Gastrocnemius medialis (tissue), 4 donors: ENCODE measurements at regions not wholly inside any gene's neighbourhood (a gene's known extent, or its start where the extent isn't known, plus 50 kb on each side); places are given as distances from the start of the nearest gene placed in this dataset.

ENCODE experiments used
- POLR2A ChIP-seq, 2 donors: fragments of 450-650 bp; IDR thresholded peaks; one replicate each; pipeline ENCODE4 v1.6.1; 2017; ENCODE audit warnings: antibody characterized with exemption in 2 of 2, mild to moderate bottlenecking in 2 of 2, moderate library complexity in 2 of 2
- TF ChIP-seq, protein P1 (sequence below), 5 experiments: fragments of 450-650 bp in 3 of 5; fragments of 200-600 bp in 2 of 5; sonication (generic) in 2 of 5; IDR thresholded peaks in 4 of 5; conservative IDR thresholded peaks in 1 of 5; 1 replicate in 4 of 5; 2 replicates in 1 of 5; pipeline ENCODE4 v1.5.1; 2016 to 2019; ENCODE audit warnings: antibody characterized with exemption in 5 of 5, mild to moderate bottlenecking in 3 of 5, moderate library complexity in 3 of 5

DNA sequence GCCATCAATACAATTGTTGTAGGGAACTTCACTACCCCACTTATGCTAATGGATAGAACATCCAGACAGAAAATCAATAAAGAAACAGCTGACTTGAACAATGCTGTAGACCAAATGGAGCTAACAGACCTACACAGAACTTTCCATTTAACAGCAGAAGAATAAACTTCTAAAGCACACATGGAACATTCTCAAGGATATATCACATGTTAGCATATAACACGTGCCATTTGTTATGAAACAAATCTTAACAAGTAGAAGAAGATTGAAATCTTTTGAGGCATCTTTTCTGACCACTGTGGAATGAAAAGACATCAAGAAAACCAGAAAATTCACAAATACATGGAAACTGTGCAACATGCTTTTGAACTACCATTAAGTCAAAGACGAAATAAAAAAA, 62.5 kb upstream of the RNU6-8 start:
- no peak for TF ChIP-seq POLR2A (IDR thresholded peaks at IDR 0.05)
- TF ChIP-seq, protein P1, sequence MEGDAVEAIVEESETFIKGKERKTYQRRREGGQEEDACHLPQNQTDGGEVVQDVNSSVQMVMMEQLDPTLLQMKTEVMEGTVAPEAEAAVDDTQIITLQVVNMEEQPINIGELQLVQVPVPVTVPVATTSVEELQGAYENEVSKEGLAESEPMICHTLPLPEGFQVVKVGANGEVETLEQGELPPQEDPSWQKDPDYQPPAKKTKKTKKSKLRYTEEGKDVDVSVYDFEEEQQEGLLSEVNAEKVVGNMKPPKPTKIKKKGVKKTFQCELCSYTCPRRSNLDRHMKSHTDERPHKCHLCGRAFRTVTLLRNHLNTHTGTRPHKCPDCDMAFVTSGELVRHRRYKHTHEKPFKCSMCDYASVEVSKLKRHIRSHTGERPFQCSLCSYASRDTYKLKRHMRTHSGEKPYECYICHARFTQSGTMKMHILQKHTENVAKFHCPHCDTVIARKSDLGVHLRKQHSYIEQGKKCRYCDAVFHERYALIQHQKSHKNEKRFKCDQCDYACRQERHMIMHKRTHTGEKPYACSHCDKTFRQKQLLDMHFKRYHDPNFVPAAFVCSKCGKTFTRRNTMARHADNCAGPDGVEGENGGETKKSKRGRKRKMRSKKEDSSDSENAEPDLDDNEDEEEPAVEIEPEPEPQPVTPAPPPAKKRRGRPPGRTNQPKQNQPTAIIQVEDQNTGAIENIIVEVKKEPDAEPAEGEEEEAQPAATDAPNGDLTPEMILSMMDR (IDR thresholded peaks at IDR 0.05 in 4 of 5, conservative IDR thresholded peaks at IDR 0.05 in 1 of 5), result no peak
